DOHH2 (cell line): ENCODE measurements at regions not wholly inside any gene's neighbourhood (a gene's known extent, or its start where the extent isn't known, plus 50 kb on each side); places are given as distances from the start of the nearest gene placed in this dataset.

ENCODE experiments used
- CTCF ChIP-seq: fragments of 200-600 bp; sonication (generic); IDR thresholded peaks from one replicate; pipeline ENCODE4 v1.5.1; 2014; ENCODE audit warnings: antibody characterized with exemption, mild to moderate bottlenecking, low read depth, low read length; ENCODE audit not compliant: poor library complexity, severe bottlenecking
- EZH2phosphoT487 ChIP-seq: fragments of 200-600 bp; sonication (generic); IDR thresholded peaks from 2 replicates; pipeline ENCODE4 v1.6.1; 2017; ENCODE audit warnings: borderline replicate concordance, mild to moderate bottlenecking, antibody characterized with exemption, low read length, moderate library complexity, mixed read lengths

DNA sequence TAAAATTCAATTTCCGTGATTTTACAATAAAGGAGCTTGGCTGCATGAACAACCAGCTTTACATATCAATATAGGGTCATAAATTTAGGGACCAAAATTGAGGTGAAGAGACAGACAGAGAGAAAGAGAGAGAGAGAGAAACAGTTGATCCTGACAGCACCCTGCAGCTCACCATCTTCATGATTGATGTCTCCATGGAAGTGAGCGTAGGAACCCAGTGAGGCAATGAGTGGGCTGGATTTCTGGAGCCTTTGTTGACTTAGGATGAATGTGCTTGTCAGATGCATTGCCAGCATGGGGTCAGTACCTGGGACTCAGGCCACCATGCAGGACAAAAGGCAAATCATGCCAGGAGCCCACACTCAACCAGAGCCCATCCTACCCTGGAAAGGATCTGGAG, 165.1 kb upstream of the SYNDIG1 start:
- TF ChIP-seq CTCF = no peak
- TF ChIP-seq EZH2phosphoT487 = no peak
